RWPE2 (cell line): ENCODE measurements at regions not wholly inside any gene's neighbourhood (a gene's known extent, or its start where the extent isn't known, plus 50 kb on each side); places are given as distances from the start of the nearest gene placed in this dataset.
A peak's percentile ranks its signal among the peaks of the same experiment; 100 is the strongest.

Experiments
- ATAC-seq: fragments of 200-7000 bp; cut with Tn5 transposase; 3 replicates; pipeline ENCODE4 v1.9.1; 2021; ENCODE audit warnings: low read depth
- DNase-seq: peaks from one replicate; pipeline ENCODE4 v3.0.0-alpha.2; 2020; ENCODE audit warnings: low spot score
- H3K27ac ChIP-seq: fragments of 450-650 bp; 2 replicates; pipeline ENCODE4 v1.5.1; 2017; ENCODE audit warnings: mild to moderate bottlenecking; ENCODE audit not compliant: poor library complexity, severe bottlenecking
- H3K27me3 ChIP-seq: fragments of 250-450 bp; sonication (Bioruptor Pico); 2 replicates; pipeline ENCODE4 v1.5.1; 2021; ENCODE audit warnings: mild to moderate bottlenecking, moderate library complexity; ENCODE audit not compliant: insufficient read depth, poor library complexity, severe bottlenecking
- H3K36me3 ChIP-seq: fragments of 250-450 bp; sonication (Bioruptor Pico); 2 replicates; pipeline ENCODE4 v1.5.1; 2020; ENCODE audit warnings: low read depth, mild to moderate bottlenecking, moderate library complexity
- H3K4me1 ChIP-seq: fragments of 250-450 bp; sonication (Bioruptor Pico); 2 replicates; pipeline ENCODE4 v1.5.1; 2021; ENCODE audit warnings: mild to moderate bottlenecking, moderate library complexity; ENCODE audit not compliant: insufficient read depth, poor library complexity, severe bottlenecking
- H3K4me3 ChIP-seq: fragments of 250-450 bp; sonication (Bioruptor Pico); 2 replicates; pipeline ENCODE4 v1.5.1; 2021; ENCODE audit warnings: mild to moderate bottlenecking, moderate library complexity; ENCODE audit not compliant: severe bottlenecking
- H3K9me3 ChIP-seq: fragments of 250-450 bp; sonication (Bioruptor Pico); 2 replicates; pipeline ENCODE4 v1.5.1; 2021; ENCODE audit warnings: mild to moderate bottlenecking, moderate library complexity; ENCODE audit not compliant: severe bottlenecking
- TF ChIP-seq, protein P1 (sequence below): fragments of 450-650 bp; IDR thresholded peaks from one replicate; pipeline ENCODE4 v1.5.1; 2017; ENCODE audit warnings: mild to moderate bottlenecking, moderate library complexity; ENCODE audit not compliant: poor library complexity, severe bottlenecking

DNA sequence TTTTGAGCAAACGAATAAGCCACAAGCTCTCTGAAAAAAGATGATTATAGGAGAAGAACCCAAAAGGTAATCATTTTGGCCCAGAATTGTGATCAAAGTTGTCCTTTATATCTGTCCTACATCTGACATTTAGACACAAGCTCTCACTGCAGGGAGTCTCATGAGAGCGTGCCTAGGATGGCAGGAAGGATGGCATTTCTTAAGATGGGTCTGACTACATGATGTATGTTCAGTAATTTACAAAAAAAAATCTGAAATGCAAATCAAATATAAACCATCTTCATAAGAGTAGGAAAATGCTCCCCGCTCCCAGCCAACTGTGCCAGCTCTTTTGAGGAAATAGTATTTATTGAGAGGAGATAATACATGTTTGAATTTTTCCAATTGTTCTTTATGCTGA, 81.0 kb upstream of the MBNL2 start:
- Histone ChIP-seq H3K36me3 (no peaks in the 10 kb centered on the region), H3K27me3 (no peaks in the 10 kb centered on the region), H3K4me3 (no peak overlapping the region), H3K9me3 (no peaks in the 10 kb centered on the region), H3K27ac (no peak overlapping the region), H3K4me1 (peaks cover 14% of the 10 kb centered on the region)
- no peak for DNase-seq
- ATAC-seq, result no peak
- TF ChIP-seq, protein P1, sequence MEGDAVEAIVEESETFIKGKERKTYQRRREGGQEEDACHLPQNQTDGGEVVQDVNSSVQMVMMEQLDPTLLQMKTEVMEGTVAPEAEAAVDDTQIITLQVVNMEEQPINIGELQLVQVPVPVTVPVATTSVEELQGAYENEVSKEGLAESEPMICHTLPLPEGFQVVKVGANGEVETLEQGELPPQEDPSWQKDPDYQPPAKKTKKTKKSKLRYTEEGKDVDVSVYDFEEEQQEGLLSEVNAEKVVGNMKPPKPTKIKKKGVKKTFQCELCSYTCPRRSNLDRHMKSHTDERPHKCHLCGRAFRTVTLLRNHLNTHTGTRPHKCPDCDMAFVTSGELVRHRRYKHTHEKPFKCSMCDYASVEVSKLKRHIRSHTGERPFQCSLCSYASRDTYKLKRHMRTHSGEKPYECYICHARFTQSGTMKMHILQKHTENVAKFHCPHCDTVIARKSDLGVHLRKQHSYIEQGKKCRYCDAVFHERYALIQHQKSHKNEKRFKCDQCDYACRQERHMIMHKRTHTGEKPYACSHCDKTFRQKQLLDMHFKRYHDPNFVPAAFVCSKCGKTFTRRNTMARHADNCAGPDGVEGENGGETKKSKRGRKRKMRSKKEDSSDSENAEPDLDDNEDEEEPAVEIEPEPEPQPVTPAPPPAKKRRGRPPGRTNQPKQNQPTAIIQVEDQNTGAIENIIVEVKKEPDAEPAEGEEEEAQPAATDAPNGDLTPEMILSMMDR, result no peak

DNA sequence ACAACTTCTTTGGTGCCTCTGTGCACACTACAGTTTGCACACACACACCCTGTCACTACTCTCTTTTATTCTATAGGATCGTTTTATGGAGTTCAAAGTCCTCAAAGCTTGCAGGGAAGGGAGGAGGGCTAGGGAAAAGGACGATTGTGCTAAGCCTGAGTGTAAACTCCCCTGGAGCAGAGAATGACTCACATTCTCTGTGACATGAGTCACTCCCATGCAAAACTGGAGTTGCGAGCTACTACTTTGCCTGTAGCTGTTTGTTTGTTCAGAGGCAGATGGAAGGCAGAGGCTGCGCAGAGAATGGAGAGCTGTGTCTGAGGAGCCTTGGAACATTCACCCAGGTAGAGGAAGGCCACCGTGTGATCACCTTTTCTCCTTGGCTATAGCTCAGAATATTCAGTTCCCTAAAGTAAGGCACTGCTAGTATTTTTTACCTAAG, 80.5 kb upstream of the MBNL2 start:
- H3K9me3 ChIP-seq, result no peaks in the 10 kb centered on the region
- H3K4me1 ChIP-seq, result peaks cover 14% of the 10 kb centered on the region
- H3K27ac ChIP-seq, result no peak overlapping the region
- no peaks in the 10 kb centered on the region for H3K27me3 ChIP-seq
- DNase-seq (no peak), ATAC-seq (peak; percentile 100)
- TF ChIP-seq, protein P1, result no peak
- H3K36me3 ChIP-seq, result no peaks in the 10 kb centered on the region
- H3K4me3 ChIP-seq, result no peak overlapping the region

GRCh38 chr13:97142452-97142851, 79.7 kb upstream of the MBNL2 start:
- Histone ChIP-seq H3K4me1 (peaks cover 14% of the 10 kb centered on the region), H3K36me3 (no peaks in the 10 kb centered on the region), H3K27ac (no peak overlapping the region), H3K4me3 (no peak overlapping the region), H3K9me3 (no peaks in the 10 kb centered on the region), H3K27me3 (no peaks in the 10 kb centered on the region)
- DNase-seq, result no peak
- TF ChIP-seq, protein P1, result no peak
- no peak for ATAC-seq

GRCh38 chr13:97145057-97145456, 77.1 kb upstream of the MBNL2 start:
- no peak overlapping the region for H3K27ac ChIP-seq
- TF ChIP-seq, protein P1, result no peak
- no peaks in the 10 kb centered on the region for H3K9me3 ChIP-seq
- H3K4me1 ChIP-seq, result peaks cover 14% of the 10 kb centered on the region
- DNase-seq, result no peak
- H3K36me3 ChIP-seq, result no peaks in the 10 kb centered on the region
- no peak for ATAC-seq
- H3K4me3 ChIP-seq, result no peak overlapping the region
- no peaks in the 10 kb centered on the region for H3K27me3 ChIP-seq

DNA sequence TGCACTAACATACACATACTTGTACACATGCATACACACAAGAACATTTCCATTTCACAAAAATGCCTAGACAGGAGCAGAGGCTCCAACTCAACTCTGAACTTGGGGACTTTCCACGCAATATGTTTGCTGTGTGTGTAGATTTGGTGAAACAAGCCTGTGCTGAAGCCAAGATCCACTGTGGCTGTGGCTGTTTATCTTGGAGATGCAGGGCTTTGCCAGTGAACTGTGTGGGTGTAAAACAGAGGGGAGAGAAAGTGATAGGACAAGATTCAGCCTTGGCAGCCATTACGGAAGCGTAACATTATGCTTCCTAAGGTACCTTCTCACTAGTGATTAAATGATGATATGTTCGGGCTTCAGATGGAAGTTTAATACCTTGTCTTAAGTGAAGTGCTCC, 73.2 kb upstream of the MBNL2 start:
- H3K36me3 ChIP-seq, result no peaks in the 10 kb centered on the region
- no peak overlapping the region for H3K4me3 ChIP-seq
- TF ChIP-seq, protein P1, result no peak
- no peaks in the 10 kb centered on the region for H3K27me3 ChIP-seq
- no peaks in the 10 kb centered on the region for H3K9me3 ChIP-seq
- ATAC-seq (no peak), DNase-seq (no peak)
- H3K27ac ChIP-seq, result no peak overlapping the region
- no peaks in the 10 kb centered on the region for H3K4me1 ChIP-seq
